SK-N-DZ (cell line): ENCODE measurements at regions not wholly inside any gene's neighbourhood (a gene's known extent, or its start where the extent isn't known, plus 50 kb on each side); places are given as distances from the start of the nearest gene placed in this dataset.
"Not testable (repeated sequence)": the region's sequence is repeated elsewhere in the genome, so short reads cannot be mapped to it uniquely, and the experiment has no call there.

Experiments
- DNase-seq: peaks from one replicate; pipeline ENCODE4 v3.0.0-alpha.2; 2015; ENCODE audit warnings: low spot score

DNA sequence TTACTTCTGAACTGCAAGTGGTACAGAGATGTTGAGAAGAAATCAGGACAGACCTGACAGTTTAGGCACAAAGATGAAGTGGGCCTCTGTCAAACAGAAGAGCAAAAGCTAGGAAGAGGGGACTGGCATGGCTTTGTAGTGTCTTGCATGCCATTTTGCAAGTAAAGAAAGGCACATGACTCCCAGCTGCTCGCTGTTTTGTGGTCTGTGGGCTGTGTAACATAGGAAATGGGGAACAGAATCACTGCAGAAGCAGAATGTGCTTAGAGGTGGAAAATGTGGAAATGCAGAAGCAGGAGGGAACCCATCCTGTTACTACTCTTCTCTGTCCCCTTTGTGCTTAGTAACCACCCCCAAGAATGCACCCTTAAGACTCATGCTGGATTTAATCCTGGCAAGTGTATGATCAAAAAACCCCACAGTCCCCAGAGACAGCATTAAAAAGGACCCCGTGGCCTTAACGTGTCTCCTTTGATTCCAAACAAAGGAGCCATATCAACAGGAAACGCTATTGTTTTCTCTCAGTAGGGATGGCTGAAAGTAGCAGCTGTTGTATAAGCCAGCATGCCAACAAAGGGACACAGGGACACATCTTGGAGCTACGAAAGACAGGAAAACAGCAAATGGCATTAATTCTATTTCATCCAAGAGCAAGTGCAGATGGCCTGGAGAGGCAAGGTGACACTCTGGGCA lies 177.6 kb upstream of the GLRA2 start:
- DNase-seq = no peak

GRCh38 chrX:14347523-14347922 lies 181.8 kb upstream of the GLRA2 start:
- no peak for DNase-seq

DNA sequence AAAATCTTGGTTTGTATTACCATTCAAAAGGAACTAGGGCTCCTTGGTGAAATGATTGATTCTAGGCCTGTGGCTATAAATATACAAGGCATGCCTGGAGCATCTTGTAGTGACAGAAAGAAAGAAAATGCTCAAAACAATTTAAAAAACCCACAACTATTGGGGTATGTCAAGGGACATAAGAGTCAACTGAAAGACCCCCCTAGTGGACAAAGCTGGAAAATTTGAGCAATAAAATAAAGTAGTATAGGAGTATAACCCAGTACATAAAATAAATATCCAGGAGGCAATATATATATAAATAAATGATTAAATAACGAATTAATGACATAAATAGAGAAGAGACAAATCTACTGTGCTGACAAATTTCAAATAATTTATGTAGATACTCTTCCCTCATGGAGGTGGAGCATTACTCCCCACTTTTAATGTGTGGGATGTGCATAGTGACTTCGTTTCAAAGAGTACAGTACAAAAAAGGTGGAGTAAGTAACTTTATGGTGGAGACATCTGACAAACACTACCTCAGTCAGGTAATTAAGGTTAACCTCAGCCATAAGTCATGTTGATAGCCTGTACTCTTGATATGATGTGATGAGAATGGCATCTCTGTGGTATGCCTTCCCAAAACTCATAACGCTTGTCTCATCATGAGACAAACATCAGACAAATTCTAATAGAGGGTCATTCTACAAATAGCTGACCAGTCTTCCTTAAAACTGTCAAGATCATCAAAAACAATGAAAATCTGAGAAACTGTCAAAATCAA lies 185.0 kb upstream of the GLRA2 start:
- DNase-seq = no peak

DNA sequence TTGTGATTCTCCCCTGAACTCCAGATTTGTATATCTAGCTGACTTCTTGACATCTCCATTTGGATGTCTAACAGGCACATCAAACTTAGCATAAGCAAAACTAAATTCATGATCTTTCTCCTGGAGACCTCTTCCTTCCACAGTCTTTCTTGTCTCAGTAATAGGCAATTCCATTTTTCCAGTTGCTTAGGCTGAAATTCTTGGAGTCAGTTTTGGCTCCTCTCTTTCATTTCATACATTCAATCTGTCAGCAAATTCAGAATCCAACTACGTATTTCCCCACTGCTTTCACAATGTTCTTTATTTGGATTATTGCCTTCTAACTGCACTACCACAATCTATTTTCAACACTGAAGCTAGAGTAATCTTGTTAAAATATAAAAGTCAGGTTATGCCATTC lies 219.9 kb upstream of the GLRA2 start:
- no peak for DNase-seq

GRCh38 chrX:14308976-14309375 lies 220.4 kb upstream of the GLRA2 start:
- DNase-seq = not testable (repeated sequence)

- DNase-seq = no peak
These were observed 225.4 kb upstream of the GLRA2 start for GRCh38 chrX:14303891-14304290.

- not testable (repeated sequence) for DNase-seq
These were observed 226.8 kb upstream of the GLRA2 start for GRCh38 chrX:14302561-14302960.

DNA sequence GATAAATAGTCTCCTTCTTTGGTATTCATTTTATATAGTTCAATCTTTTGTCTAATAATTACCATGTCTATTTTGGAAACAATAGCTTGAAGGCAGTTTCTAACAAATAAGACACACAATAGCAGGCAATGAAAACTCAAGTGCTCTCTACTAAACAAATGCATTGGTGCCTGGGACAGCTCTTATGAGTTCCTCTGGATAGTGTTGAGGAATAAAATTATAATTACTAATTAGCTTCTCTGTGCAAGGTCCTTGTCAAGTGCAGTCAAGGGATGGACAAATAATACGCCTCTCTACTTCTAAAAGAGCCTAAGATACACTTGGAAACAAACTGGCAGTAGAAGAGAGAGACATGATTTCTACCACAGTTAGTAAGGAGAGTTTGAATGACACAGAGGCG lies 229.0 kb upstream of the GLRA2 start:
- no peak for DNase-seq

GRCh38 chrX:14295426-14295825 lies 233.9 kb upstream of the GLRA2 start:
- no peak for DNase-seq

DNA sequence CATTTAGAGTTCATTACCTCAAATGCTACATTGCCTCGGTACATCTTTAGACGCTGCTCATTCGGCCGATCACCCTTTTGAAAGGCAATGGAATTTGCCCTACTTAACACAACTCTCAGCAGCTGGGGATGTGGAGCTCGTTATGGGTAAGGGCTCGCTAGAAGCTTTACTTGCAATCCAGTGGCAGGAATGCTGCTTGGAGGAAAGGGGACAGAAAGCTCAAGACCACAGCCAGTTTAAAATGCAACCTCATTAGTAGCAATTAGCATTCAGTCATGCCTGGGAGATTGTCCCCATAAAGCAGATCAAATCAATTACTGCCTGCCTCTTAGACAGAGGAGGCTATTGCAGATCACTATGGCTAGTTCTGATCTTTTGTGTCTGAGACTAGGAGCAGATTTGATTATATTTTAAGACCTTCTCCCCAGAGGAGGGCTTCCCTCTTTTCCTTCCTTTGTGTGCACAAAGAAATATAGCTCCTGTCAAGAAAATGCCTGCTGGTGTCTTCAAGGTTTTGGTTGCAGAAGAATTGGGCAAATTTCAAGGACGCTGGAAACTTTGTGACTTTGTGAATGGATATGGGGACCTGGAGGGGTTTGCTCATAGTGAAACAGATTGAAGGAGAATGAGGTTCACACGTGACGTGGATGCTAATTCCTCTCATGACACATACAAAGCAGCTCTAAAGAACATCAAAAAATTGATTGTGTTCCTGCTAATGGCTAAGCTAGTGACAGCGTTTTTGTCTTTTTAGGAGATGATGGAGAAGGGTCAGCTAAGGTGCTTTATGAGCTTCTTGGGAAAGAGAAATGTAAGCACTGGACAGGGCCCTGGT lies 237.5 kb upstream of the GLRA2 start:
- no peak for DNase-seq

DNA sequence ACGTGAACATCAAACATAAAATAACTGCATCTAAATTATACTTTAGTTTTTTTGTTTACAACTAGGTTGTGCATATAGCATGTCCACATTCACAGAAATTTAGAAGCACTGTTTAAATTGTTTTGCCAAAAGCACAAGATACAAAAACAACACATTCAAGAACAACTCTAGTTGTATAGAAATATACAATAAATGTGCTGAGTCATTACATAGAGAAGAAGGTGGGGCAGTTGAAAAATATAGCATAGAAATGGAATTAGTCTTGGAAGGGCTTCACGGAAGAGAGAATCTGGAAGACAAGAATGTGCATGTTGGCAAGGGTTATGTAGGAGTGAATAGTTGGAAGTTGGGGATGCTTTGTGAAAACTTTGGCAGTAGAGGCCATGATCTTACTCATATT lies 239.0 kb upstream of the GLRA2 start:
- no peak for DNase-seq

- no peak for DNase-seq
These were observed 245.0 kb upstream of the GEMIN8 start for GRCh38 chrX:14274691-14275090.

GRCh38 chrX:14267216-14267615 lies 237.5 kb upstream of the GEMIN8 start:
- DNase-seq = no peak

- no peak for DNase-seq
These were observed 237.0 kb upstream of the GEMIN8 start for GRCh38 chrX:14266705-14267104.

DNA sequence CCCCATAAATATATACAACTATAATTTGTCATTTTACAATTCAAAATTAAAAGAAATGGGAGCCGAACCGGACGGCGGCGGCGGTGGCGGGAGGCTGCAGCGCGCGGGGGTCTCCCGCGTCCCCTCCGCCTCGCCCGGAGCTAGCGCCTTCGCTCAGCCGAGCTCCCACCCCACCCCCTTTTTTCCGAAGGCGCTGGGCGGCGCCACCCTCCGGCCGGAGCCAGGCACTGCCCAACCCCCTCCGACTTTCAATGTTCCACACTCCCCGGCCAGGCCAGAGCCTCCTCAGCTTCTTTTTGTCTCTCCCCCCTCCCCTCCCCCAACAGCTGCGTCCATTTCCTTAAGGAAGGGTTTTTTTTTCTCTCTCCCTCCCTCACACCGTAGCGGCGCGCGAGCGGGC lies 214.1 kb upstream of the GEMIN8 start:
- DNase-seq = no peak

GRCh38 chrX:14235004-14235403 lies 205.3 kb upstream of the GEMIN8 start:
- no peak for DNase-seq

- no peak for DNase-seq
These were observed 203.0 kb upstream of the GEMIN8 start for GRCh38 chrX:14232688-14233087.

DNA sequence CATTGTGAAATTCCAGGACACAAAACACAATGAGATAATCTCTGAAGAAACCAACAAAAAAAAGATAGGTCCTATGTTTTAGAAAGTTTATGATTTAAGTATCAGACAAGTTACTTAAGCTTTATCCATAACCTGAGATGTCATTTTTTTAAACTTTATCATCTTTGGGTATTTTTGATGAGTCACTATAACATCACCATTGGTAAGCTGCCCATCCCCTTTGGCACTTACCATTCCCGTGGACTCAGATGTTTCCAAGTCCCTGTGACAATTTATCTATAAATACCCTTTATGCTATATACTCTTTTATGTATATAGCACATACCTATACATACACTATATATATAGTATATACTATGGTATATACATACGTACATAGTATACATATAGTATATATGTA lies 198.9 kb upstream of the GEMIN8 start:
- DNase-seq = no peak

DNA sequence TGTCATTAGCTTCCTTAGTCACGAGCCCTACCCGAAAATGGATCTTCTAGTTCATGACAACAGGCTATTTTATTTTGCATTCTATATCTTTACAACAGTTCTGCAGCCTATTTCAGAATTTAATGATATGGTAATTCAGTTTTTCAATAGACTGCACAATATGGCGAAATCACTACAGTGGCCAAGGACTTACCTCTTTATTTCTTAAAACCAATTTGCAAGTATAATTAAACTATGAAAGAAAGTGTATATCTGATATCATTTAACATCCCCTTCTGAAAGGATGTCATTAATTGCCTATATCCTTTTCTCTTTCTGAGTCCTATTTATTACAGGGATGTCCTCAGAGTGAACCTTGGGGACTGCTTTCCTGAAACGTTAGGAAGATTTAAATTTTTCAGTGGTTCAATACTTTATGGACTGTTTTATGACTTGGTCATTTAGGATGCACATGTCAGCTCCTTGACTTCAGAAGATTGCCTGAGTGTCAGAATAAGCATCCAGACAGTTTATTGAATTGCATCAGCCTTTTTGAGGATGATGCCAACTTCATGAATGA lies 190.8 kb upstream of the GEMIN8 start:
- DNase-seq = no peak

- DNase-seq = no peak
These were observed 179.3 kb upstream of the GEMIN8 start for GRCh38 chrX:14209034-14209433.

- no peak for DNase-seq
These were observed 165.0 kb upstream of the GEMIN8 start for GRCh38 chrX:14194711-14195110.

- DNase-seq = no peak
These were observed 163.9 kb upstream of the GEMIN8 start for GRCh38 chrX:14193547-14193946.
